Vagina (tissue), 2 donors: ENCODE measurements at regions not wholly inside any gene's neighbourhood (a gene's known extent, or its start where the extent isn't known, plus 50 kb on each side); places are given as distances from the start of the nearest gene placed in this dataset.

Source experiments
- CTCF ChIP-seq, 3 experiments: fragments of 450-650 bp in 2 of 3; fragments of 200-600 bp in 1 of 3; sonication (generic) in 1 of 3; IDR thresholded peaks; one replicate each; pipeline ENCODE4 v1.5.1; 2017 to 2019; ENCODE audit warnings: antibody characterized with exemption in 3 of 3, mild to moderate bottlenecking in 2 of 3, moderate library complexity in 2 of 3
- POLR2A ChIP-seq, 2 donors: fragments of 450-650 bp; IDR thresholded peaks; one replicate each; pipeline ENCODE4 v1.6.1; 2017; ENCODE audit warnings: antibody characterized with exemption in 2 of 2, mild to moderate bottlenecking in 2 of 2, moderate library complexity in 2 of 2
- POLR2AphosphoS5 ChIP-seq, 2 donors: sonication (generic); formaldehyde crosslinking; IDR thresholded peaks; one replicate each; pipeline ENCODE4 v1.9.0; 2017; ENCODE audit warnings: antibody characterized with exemption in 2 of 2, mild to moderate bottlenecking in 2 of 2, low read depth in 1 of 2; ENCODE audit not compliant: insufficient read depth in 1 of 2

GRCh38 chr11:42498971-42499370 lies 812.8 kb upstream of the API5 start:
- TF ChIP-seq POLR2A (IDR thresholded peaks at IDR 0.05) = no peak
- no peak for TF ChIP-seq CTCF (IDR thresholded peaks at IDR 0.05)
- no peak for TF ChIP-seq POLR2AphosphoS5 (IDR thresholded peaks at IDR 0.05; ENCODE audit: insufficient read depth in 1 of 2, low read depth in 1 of 2)
